ENCODE measurements at regions not wholly inside any gene's neighbourhood (a gene's known extent, or its start where the extent isn't known, plus 50 kb on each side); places are given as distances from the start of the nearest gene placed in this dataset.
"Not testable (repeated sequence)": the region's sequence is repeated elsewhere in the genome, so short reads cannot be mapped to it uniquely, and the experiment has no call there.

- DNase-seq (ENCODE audit: low read depth): no peak
Measured at GRCh38 chr2:2896011-2896410, 481.6 kb downstream of the EIPR1 start.

GRCh38 chr2:2894011-2894410 lies 483.6 kb downstream of the EIPR1 start:
- not testable (repeated sequence) for DNase-seq (ENCODE audit: low read depth)

- no peak for DNase-seq (ENCODE audit: low read depth)
Measured at GRCh38 chr2:2892892-2893291, 484.7 kb downstream of the EIPR1 start.

- no peak for DNase-seq (ENCODE audit: low read depth)
Measured at GRCh38 chr2:2892378-2892777, 485.2 kb downstream of the EIPR1 start.

GRCh38 chr2:2890901-2891300 lies 486.7 kb downstream of the EIPR1 start:
- DNase-seq (ENCODE audit: low read depth): no peak

GRCh38 chr2:2890246-2890645 lies 487.4 kb downstream of the EIPR1 start:
- no peak for DNase-seq (ENCODE audit: low read depth)

GRCh38 chr2:2889646-2890045 lies 488.0 kb downstream of the EIPR1 start:
- no peak for DNase-seq (ENCODE audit: low read depth)

- DNase-seq (ENCODE audit: low read depth): no peak
Measured at GRCh38 chr2:2889141-2889540, 488.5 kb downstream of the EIPR1 start.

GRCh38 chr2:2887772-2888387 lies 489.7 kb downstream of the EIPR1 start:
- no peak for DNase-seq (ENCODE audit: low read depth)

GRCh38 chr2:2886922-2887321 lies 490.7 kb downstream of the EIPR1 start:
- no peak for DNase-seq (ENCODE audit: low read depth)

GRCh38 chr2:2881499-2881898 lies 496.1 kb downstream of the EIPR1 start:
- DNase-seq (ENCODE audit: low read depth): no peak

- DNase-seq (ENCODE audit: low read depth): no peak
Measured at GRCh38 chr2:2880938-2881337, 496.7 kb downstream of the EIPR1 start.

- no peak for DNase-seq (ENCODE audit: low read depth)
Measured at GRCh38 chr2:2879781-2880180, 497.8 kb downstream of the EIPR1 start.

GRCh38 chr2:2879071-2879470 lies 498.5 kb downstream of the EIPR1 start:
- DNase-seq (ENCODE audit: low read depth): no peak

- DNase-seq (ENCODE audit: low read depth): no peak
Measured at GRCh38 chr2:2877427-2877826, 500.2 kb downstream of the EIPR1 start.

GRCh38 chr2:2876331-2877221 lies 501.0 kb downstream of the EIPR1 start:
- no peak for DNase-seq (ENCODE audit: low read depth)

- DNase-seq (ENCODE audit: low read depth): no peak
Measured at GRCh38 chr2:2875831-2876230, 501.8 kb downstream of the EIPR1 start.

- DNase-seq (ENCODE audit: low read depth): no peak
Measured at GRCh38 chr2:2875296-2875695, 502.3 kb downstream of the EIPR1 start.

GRCh38 chr2:2874805-2875204 lies 502.8 kb downstream of the EIPR1 start:
- no peak for DNase-seq (ENCODE audit: low read depth)

- no peak for DNase-seq (ENCODE audit: low read depth)
Measured at GRCh38 chr2:2874341-2874740, 503.3 kb downstream of the EIPR1 start.

GRCh38 chr2:2873450-2873811 lies 504.2 kb downstream of the EIPR1 start:
- DNase-seq (ENCODE audit: low read depth): no peak

- no peak for DNase-seq (ENCODE audit: low read depth)
Measured at GRCh38 chr2:2872713-2873449, 504.7 kb downstream of the EIPR1 start.

GRCh38 chr2:2872309-2872617 lies 505.4 kb downstream of the EIPR1 start:
- DNase-seq (ENCODE audit: low read depth): no peak

All from GM04503 (cell line).